GM21723 (cell line): ENCODE measurements at regions not wholly inside any gene's neighbourhood (a gene's known extent, or its start where the extent isn't known, plus 50 kb on each side); places are given as distances from the start of the nearest gene placed in this dataset.
"Not testable (repeated sequence)": the region's sequence is repeated elsewhere in the genome, so short reads cannot be mapped to it uniquely, and the experiment has no call there.

Source experiments
- ATAC-seq: cut with Tn5 transposase; IDR thresholded peaks from one replicate; pipeline ENCODE4 v1.9.1; 2021; ENCODE audit warnings: mild to moderate bottlenecking, moderate library complexity; ENCODE audit not compliant: unreplicated experiment

- ATAC-seq = not testable (repeated sequence)
Measured at GRCh38 chr5:58161889-58162288, 298.0 kb downstream of the PLK2 start.

- ATAC-seq = peak; percentile 90
Measured at GRCh38 chr5:58156973-58157701, 302.7 kb downstream of the PLK2 start.

- ATAC-seq = no peak
Measured at GRCh38 chr5:58156361-58156760, 303.5 kb downstream of the PLK2 start.

GRCh38 chr5:58153255-58153654 lies 306.6 kb downstream of the PLK2 start:
- ATAC-seq = no peak

- ATAC-seq = no peak
Measured at GRCh38 chr5:58151414-58151813, 308.5 kb downstream of the PLK2 start.

- ATAC-seq = no peak
Measured at GRCh38 chr5:58150926-58151325, 309.0 kb downstream of the PLK2 start.

GRCh38 chr5:58149746-58150145 lies 310.1 kb downstream of the PLK2 start:
- no peak for ATAC-seq

GRCh38 chr5:58149345-58149744 lies 310.5 kb downstream of the PLK2 start:
- no peak for ATAC-seq

GRCh38 chr5:58148254-58148775 lies 311.6 kb downstream of the PLK2 start:
- ATAC-seq = no peak

- ATAC-seq = no peak
Measured at GRCh38 chr5:58145397-58145934, 314.4 kb downstream of the PLK2 start.

- no peak for ATAC-seq
Measured at GRCh38 chr5:58143727-58144126, 316.2 kb downstream of the PLK2 start.

GRCh38 chr5:58143181-58143580 lies 316.7 kb downstream of the PLK2 start:
- no peak for ATAC-seq

- ATAC-seq = no peak
Measured at GRCh38 chr5:58138791-58139190, 321.1 kb downstream of the PLK2 start.

GRCh38 chr5:58136406-58136805 lies 323.5 kb downstream of the PLK2 start:
- no peak for ATAC-seq

- ATAC-seq = no peak
Measured at GRCh38 chr5:58135571-58136335, 324.1 kb downstream of the PLK2 start.

- no peak for ATAC-seq
Measured at GRCh38 chr5:58133631-58134296, 326.1 kb downstream of the PLK2 start.

GRCh38 chr5:58133216-58133615 lies 326.7 kb downstream of the PLK2 start:
- no peak for ATAC-seq

- no peak for ATAC-seq
Measured at GRCh38 chr5:58127255-58128220, 332.3 kb downstream of the PLK2 start.

- ATAC-seq = no peak
Measured at GRCh38 chr5:58123501-58123900, 336.4 kb downstream of the PLK2 start.

- ATAC-seq = no peak
Measured at GRCh38 chr5:58122848-58123392, 337.0 kb downstream of the PLK2 start.
